HG03565 (cell line): ENCODE measurements at regions not wholly inside any gene's neighbourhood (a gene's known extent, or its start where the extent isn't known, plus 50 kb on each side); places are given as distances from the start of the nearest gene placed in this dataset.

Experiments
- ATAC-seq: cut with Tn5 transposase; IDR thresholded peaks from one replicate; pipeline ENCODE4 v1.9.1; 2021; ENCODE audit warnings: mild to moderate bottlenecking, moderate library complexity; ENCODE audit not compliant: unreplicated experiment

DNA sequence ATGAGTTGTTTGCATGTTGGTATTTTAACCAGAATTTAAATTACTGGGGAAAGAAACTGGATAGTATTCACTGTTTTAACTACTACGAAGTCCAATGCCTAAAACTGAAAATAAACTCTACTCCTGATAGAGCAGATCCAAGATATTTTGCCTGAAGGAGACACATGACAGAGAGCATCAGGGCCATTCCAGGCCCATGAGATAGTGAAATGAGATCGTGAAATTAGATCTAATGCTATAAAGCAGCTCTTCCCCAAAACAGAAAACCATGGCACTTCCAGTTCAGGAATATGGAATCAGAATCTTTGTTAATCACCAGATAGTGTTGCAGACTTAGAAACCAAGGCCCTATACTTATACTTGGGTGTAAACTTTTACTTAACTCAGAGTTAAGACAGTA is 124.3 kb upstream of the CACNA2D1 start:
- ATAC-seq = no peak

DNA sequence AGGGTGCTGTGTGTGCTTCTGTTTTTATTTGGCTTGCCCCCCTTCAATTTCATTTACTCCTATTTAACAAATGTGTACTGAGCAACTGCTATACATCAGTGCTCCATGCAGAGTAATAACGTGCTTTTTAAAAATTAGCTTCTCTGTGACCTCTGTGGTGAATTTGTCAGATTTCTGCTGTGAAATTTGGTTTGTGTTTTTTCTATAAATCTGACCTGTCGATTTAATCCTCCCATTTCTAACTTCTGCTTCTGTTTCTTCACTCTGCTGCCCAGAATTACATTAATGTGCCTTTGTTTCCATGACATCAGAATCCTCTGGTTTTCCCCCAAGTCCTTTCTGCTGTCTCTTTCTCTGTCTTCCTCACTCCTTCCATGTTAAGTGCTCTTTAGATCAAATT is 123.8 kb upstream of the CACNA2D1 start:
- ATAC-seq = no peak

DNA sequence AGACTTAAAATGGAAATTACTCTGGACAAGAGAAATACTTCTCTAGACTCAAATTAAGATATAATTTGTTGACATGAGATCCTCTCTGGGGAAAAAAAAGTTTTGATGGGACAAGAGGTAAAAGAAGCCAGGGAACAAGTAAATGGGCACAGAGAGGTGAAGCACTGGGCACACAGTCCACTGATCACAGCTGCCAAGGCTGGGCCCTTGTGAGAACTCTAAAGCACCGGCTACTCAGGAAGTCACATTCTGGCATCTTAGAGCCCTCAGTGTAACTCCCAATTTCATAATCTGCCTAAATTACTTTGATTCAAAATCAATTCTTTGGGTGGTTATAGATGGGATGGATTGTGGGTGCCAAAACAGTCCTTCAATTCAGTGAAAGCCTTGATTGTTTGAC is 123.2 kb upstream of the CACNA2D1 start:
- no peak for ATAC-seq

DNA sequence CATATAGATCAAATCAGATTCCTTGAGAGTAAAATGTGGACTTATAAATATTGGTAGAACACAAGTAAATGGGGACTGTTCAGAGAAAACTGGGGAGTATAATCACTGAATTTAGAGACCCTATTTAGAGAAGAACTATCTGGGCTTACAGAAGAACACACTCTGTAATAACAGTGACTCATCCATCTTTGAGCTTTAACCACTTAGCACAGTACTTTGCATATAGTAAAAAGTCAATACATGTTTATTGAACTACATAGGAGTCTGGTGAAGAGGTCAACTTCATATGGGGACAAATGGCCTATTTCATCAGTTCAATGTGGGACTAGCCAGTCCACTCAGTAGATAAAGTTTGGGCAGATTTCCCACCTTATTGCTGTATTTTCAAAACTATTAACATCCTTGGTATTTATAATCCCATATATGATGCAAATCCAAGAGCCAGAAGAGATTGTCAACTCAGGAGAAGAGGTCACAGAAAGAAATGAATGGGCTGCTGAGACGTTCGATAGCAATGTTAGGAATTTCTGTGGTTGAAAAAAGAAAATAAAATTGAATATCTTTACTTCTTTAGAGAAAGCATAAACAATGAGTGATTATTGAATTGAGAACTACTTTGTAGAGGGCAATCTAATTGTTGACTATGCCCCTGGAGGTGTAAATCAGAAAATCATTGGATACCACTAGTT is 119.3 kb upstream of the CACNA2D1 start:
- no peak for ATAC-seq

DNA sequence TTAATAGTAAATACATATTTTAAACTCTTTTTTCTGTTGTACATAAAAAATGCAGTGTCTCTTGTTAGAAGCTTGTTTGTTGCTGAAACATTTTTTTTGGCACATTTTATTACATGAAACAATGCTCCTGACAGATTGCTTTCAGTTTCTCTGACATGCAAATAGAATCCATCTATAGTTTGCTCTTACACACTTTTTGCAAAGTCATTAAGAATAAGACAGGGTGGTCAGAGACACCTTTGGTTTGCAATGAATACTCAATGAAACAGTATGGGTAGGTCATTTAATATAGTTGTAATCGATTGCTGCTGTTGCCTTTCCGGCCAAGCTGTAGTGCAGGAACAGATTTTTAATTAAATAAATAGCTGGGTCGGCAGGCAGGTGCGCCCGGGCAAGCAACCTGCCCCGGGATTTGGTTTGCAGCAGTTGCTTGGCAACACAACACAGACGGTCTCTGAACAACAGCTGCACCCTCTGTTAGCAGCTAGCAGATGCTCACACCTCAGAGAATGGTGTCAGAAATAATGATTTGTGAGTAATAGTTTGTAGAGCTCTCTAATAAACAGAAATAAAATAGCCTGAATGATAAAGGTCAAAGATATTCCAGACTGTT is 115.7 kb upstream of the CACNA2D1 start:
- ATAC-seq = peak; percentile 58

DNA sequence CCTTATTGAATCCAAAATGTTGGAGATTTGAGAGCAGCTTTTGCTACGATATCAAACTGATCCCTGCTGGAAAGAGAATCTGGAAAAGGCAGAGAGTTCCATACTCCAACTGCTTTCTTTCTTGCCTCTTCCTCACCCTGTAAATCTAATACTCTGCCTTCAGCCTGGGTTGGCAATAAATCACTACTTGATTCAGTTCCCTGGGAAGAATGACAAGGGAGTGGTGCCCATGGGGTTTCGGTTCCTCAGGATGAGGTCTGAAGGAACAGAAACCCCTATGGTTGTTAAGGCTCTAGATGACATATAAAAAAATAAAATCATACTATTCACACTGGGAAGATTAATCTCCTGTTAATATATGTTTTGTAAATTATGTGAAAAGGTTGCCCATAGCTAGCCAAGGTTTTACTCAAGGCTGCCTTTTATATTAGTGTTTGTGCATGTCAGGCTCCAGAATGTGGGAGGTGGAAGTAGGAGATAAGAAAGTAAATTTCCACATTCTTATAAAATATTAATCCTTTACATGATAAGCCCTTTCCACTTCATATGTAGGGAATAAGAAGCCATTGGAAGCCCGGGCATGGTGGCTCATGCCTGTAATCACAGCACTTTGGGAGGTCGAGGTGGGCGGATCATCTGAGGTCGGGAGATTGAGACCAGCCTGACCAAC is 106.2 kb upstream of the CACNA2D1 start:
- ATAC-seq = no peak

DNA sequence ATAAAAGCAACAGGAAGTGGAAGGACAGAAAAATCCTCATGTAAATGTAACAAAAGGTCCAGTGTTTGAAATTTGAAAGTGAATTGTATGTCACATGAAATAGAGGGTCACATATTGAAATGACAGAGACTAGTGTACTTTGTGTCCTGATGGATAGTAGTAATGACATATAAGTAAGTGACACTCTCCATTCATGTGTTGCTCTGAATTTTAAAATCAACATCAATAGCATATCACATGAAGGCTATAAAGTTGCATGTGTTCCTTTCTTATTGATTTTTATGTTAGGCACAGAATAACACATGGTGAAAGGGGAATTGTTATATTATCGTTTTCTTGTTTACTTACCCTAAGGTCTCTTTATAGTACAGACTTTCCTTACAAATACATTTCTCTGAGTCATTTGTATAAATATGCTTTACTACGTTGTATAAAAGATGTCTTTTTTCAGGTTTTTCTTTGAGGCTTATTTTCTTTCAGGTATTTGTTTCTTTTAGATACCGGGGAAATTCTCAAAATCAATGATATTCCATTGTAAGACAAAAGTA is 104.6 kb upstream of the CACNA2D1 start:
- no peak for ATAC-seq

DNA sequence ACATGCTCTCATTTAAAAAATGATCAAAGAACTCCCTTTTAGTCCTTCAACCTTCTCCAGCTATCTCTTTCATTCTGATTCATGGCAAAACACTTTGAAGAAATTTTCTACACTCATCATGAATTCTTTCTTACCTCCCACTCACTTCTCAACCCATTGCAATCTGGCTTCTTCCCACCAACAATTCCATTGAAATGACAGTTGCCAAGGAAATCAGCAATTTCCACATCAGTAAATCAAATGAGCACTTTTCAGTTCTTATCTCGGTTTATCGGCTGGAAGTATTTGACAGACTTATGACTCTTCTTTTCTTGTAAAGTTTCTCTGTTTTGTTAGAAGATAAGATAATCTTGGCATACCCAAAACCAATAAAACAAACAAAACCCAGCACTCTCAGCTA is 99.1 kb upstream of the CACNA2D1 start:
- no peak for ATAC-seq

DNA sequence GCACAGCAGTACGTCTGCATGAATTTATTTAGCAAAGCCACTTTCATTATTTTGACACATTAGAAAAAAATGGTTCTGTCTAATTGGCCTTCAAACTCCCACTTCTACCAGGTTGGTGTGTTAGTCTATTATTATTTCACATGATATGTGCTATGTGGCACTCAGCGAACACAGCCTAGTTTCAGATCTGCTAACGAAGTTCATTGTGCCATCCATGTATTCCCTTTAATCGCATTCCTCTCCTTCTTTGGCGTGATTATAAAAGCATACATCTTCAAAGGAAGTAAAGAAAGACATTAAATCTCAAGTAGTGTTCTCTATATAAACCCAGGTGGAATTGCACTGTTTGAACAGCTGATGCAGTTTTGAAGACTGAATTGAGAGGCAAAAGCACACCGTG is 96.4 kb upstream of the CACNA2D1 start:
- ATAC-seq = no peak

DNA sequence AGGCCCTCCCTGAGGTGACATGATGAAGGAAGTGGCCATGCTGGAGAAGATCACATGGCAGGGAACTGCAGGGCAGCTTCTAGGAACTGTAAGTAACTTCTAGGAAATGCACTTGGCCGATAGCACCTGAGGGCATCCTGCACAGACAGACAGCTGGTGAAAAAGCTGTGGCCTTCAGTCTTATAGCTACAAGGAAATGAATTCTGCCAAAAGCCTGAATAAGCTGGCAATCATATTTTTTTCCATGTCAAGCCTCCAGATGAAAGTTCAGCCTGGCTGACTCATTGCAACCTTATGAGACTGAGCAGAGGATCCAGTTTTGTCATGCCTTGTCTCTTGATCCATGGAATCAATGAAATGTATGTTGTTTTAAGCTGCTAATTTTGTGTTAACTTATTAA is 91.1 kb upstream of the CACNA2D1 start:
- ATAC-seq = no peak

DNA sequence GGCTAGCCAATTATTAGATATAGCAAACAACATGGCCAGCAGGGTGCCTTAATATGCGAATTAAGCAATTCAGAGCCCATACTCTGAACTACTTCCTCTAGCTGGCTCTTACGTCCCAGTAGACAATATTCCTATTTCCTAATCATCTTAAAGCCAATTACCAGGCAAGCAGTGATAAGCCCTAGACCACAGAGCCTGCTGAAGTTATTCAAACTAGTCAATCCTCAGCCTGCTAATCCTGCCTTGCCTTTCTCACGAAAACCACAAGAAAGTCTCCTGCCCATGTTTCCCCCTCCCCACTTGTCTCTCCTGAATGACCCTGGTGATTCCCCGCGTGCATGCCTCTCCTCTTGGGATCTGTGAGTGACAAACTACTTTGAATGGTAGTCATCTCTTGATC is 86.8 kb upstream of the CACNA2D1 start:
- ATAC-seq = no peak

DNA sequence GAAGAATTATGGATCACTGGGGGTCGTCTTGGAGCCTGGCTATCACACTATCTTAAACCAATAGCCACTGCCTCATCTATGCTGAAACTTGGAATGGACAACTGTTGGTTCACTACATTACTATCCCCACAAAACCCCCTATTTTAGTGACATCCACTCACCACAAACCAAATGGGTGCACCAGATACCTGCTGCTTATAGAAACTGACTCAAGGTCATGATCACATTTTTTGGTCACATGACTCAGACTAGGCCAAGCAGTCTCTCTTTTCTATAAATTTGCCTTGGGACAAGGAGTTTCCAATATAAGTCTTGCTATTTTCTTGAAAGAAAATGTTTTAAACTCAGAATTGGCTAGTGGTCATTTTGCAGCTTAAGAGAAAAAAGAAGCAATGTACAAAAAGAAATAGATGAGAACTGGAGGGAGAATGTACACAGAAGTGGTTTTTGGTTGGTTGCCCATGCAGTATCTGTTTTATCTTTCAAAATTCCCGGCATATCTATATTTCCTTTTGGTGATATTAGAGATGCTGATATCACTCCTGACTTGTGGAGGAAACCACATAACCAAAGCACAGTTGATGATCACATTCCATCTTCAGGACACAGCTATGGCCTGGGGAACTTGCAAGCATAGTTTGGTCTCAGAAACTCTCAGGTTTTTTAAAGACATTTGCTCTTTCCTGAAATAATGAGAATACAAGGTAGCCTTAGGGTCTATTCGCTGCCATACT is 85.2 kb upstream of the CACNA2D1 start:
- no peak for ATAC-seq

DNA sequence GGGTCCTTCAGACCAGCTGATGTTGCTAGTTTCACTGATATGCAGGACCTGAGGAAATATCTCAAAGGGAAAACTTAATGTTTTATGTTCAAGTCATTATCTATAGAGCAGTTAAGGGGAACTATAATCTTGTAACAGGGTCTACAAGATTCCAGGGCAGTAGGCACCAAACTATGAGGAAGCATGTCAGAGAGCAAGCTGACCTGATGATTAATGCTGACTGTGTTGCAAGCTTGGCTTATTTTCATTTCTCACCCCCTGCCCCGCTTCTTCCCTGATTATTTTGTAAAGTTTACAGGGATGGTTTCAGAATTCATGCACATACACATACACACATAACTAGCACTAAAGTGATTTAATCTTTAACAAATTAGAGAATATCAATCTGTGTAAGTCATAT is 84.3 kb upstream of the CACNA2D1 start:
- no peak for ATAC-seq

DNA sequence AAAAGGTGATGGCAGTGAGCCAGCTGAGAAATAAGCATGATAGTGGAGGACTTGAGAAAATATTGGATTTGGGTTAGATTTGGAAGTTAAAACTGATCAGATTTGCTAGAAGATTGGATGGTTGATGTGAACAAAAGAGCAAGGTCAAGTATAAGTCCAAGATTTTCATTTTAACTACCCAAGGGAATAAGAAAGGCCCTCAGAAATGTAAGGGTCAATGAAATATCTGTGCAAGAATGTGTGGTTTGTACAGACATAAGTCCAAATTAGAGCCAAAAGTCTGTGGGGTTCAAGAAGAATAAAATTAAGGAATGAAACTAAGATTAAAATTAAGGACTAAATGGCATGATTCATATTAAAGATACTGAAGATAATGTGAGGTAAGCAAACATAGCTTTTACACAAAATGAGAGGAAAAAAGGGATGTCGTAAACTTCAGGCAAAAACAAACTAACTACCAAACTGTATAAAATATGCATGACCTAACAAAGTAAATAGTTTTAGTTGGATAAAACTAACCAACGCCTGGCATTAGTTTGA is 78.4 kb upstream of the CACNA2D1 start:
- no peak for ATAC-seq

DNA sequence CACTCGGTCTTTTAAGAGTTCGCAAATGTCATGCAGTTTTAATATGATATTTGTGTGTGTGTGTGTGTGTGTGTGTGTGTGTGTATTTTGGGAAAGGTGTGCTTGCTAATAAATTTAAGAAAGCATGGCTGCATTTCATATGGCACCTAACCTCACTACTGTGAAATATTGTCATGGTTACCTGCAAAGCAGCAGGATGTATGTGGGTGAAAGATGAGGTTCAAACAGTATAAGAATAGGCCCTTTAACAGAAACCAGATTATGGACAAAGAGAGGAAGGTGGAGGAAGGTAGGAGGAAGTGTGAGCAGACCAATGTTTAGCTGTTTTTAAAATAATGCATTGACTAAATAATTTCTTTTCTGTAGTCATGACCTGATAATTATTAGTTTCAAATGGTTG is 73.5 kb upstream of the CACNA2D1 start:
- no peak for ATAC-seq

DNA sequence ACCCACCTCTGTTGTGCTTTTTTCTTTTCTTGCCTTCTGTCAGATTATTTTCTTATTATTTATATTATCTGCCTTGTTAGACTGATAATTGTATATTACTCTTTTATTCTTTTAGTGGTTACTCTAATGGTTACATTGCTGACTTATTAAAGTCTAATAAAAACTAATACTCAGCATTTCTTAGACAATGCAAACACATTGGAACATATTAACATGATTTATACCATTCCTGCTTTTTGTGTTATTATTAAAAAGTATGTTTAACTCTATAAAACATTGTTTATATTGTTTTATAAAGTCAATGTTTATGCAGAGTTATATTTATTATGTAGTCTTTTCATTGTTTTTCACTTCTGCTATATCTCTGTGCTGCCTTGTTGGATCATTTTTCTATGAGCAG is 68.0 kb upstream of the CACNA2D1 start:
- no peak for ATAC-seq

DNA sequence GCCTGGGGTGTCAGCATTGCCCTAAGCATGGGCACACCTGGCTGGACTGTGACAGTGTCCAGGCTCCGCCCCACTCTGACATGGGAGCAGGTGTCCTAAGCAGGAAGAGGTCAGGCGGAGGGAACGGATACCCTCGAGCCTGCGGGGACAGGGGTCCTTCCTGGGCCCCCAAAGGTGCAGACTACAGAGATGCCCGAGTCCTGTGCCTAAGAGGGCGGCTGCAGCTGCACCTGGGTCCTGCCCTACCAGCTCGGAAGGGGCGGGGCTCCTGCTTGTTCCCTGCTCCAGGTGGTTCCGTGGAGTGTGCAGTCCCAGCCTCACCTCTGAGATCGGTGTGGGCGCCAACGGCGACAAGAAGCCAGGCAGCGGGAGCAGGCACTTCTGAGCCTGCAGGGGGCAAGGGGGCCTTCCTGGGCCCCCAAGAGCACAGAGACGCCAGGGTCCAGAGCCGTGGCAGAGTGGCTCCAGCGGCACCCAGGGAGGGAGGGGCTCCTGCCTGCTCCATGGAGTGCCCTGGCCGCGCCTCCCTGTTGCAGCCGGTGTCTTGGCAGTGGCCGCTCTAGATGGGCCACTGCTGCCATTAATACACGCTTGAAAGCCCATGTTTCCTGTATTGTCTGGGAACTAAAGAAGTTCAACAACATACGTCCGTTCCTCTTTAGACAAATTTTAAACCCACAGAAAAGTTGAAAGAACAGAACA is 64.5 kb upstream of the CACNA2D1 start:
- ATAC-seq = no peak

DNA sequence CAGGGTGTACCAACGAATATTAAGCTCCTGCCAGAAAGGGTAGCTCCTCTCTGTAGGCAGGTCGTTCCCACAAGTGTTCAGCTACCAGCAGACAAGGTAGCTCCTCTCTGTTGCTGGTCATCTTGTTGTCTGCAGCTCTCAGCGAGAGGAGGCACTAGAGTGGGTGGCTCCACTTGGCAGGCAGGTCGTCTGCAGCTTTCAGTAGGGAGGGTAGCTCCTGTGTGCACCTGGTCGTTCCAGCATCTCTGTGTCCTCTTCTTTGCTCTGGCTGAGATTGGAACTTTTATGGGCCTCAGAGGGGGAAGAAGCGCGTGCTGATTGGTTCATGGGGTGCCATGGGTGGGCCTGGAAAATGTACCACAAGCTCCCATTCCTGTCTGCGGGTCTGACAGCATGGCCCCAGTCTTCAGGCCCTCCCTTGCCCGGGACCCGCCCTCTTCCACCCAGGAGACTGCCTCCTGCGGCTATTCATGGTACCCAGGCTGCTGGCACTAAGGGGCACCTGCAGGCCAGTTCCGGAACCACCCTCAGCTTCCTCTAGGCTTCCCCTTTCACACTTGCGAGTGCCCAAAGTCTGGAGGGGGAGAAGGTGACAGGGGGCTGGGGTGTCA is 63.9 kb upstream of the CACNA2D1 start:
- ATAC-seq = no peak

DNA sequence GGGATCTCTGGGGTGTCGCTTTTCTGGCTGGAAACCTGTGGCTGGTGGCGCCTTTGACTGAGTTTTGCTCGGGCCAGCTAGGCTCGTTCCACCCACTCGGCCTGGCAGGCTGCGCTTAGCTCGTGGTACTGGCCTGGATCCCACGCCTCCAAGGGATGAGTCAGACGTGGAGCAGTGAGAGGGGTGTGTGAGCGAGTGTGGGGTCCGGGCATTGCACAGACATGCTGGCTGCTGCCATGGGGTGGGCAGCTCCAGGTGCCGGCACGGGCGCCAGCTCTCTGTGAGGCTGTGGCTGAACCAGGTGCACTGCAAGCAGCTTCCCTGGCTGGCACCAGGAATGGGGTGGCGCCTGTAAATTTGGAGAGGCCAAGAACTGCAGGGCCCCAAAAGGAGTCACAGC is 63.1 kb upstream of the CACNA2D1 start:
- ATAC-seq = no peak

DNA sequence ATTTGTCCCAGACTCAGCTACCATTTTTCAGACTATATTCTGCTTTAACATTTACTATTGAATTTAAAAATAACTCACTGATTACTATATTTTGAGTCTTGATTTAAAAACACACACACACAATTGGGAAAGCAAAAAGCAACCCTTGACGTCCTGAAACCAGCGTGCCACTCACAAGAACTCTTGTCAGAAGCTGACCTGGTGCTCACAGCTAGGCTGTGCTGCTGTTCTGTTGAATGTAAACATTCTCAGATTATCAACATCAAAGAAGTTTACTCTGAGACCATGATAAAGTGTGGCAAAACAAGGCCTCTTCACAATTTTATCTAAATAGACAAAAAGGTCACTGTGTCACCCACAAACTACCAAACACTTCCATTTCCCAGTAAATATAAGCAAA is 62.6 kb upstream of the CACNA2D1 start:
- no peak for ATAC-seq
